ENCODE measurements at regions not wholly inside any gene's neighbourhood (a gene's known extent, or its start where the extent isn't known, plus 50 kb on each side); places are given as distances from the start of the nearest gene placed in this dataset.

GRCh38 chr11:15875943-15876342 lies 480.4 kb downstream of the SOX6 start:
- TF ChIP-seq, protein P1, sequence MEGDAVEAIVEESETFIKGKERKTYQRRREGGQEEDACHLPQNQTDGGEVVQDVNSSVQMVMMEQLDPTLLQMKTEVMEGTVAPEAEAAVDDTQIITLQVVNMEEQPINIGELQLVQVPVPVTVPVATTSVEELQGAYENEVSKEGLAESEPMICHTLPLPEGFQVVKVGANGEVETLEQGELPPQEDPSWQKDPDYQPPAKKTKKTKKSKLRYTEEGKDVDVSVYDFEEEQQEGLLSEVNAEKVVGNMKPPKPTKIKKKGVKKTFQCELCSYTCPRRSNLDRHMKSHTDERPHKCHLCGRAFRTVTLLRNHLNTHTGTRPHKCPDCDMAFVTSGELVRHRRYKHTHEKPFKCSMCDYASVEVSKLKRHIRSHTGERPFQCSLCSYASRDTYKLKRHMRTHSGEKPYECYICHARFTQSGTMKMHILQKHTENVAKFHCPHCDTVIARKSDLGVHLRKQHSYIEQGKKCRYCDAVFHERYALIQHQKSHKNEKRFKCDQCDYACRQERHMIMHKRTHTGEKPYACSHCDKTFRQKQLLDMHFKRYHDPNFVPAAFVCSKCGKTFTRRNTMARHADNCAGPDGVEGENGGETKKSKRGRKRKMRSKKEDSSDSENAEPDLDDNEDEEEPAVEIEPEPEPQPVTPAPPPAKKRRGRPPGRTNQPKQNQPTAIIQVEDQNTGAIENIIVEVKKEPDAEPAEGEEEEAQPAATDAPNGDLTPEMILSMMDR (IDR thresholded peaks at IDR 0.05): no peak
- CTCF ChIA-PET: no interaction called here
- H3K27ac Mint-ChIP-seq: no peak overlapping the region

GRCh38 chr11:15878756-15879155 lies 477.6 kb downstream of the SOX6 start:
- ATAC-seq (ENCODE audit: poor library complexity): no peak
- TF ChIP-seq, protein P1 (IDR thresholded peaks at IDR 0.05): no peak
- H3K27ac ChIP-seq (ENCODE audit: low read depth in 1 of 2, low read length in 2 of 2): no peak overlapping the region
- POLR2A ChIA-PET: no interaction called here
- Mint-ChIP-seq H3K27me3 (peaks cover 5% of the 10 kb centered on the region), H3K36me3 (ENCODE audit: low read depth) (no peaks in the 10 kb centered on the region), H3K27ac (no peak overlapping the region), H3K9me3 (no peaks in the 10 kb centered on the region), H3K4me1 (ENCODE audit: low read depth) (no peaks in the 10 kb centered on the region), H3K4me3 (no peak overlapping the region)
- H3K36me3 ChIP-seq (ENCODE audit: insufficient read depth, low read length): no peaks in the 10 kb centered on the region
- intact Hi-C loops (cut with DNase I, micrococcal nuclease): no loop called here
- CTCF ChIA-PET: no interaction called here
- no peak overlapping the region for H3K4me3 ChIP-seq (ENCODE audit: low read length)
- no peaks in the 10 kb centered on the region for H3K9me3 ChIP-seq (ENCODE audit: control insufficient read depth in 1 of 2, insufficient read depth in 1 of 2, low read length in 2 of 2)
- no peak for DNase-seq
- H3K4me1 ChIP-seq (ENCODE audit: insufficient read depth, low read length): no peaks in the 10 kb centered on the region
- H3K27me3 ChIP-seq (ENCODE audit: control insufficient read depth in 1 of 2, insufficient read depth in 2 of 2, low read length in 2 of 2): no peaks in the 10 kb centered on the region

More at GRCh38 chr11:15875943-15876342, 480.4 kb downstream of the SOX6 start:
- POLR2A ChIA-PET: no interaction called here
- Mint-ChIP-seq H3K9me3 (no peaks in the 10 kb centered on the region), H3K4me1 (ENCODE audit: low read depth) (no peaks in the 10 kb centered on the region), H3K4me3 (no peak overlapping the region), H3K36me3 (ENCODE audit: low read depth) (no peaks in the 10 kb centered on the region), H3K27me3 (no peaks in the 10 kb centered on the region)
- Histone ChIP-seq H3K27me3 (ENCODE audit: control insufficient read depth in 1 of 2, insufficient read depth in 2 of 2, low read length in 2 of 2) (no peaks in the 10 kb centered on the region), H3K9me3 (ENCODE audit: control insufficient read depth in 1 of 2, insufficient read depth in 1 of 2, low read length in 2 of 2) (no peaks in the 10 kb centered on the region), H3K4me1 (ENCODE audit: insufficient read depth, low read length) (no peaks in the 10 kb centered on the region), H3K36me3 (ENCODE audit: insufficient read depth, low read length) (no peaks in the 10 kb centered on the region), H3K27ac (ENCODE audit: low read depth in 1 of 2, low read length in 2 of 2) (no peak overlapping the region), H3K4me3 (ENCODE audit: low read length) (no peak overlapping the region)
- no peak for ATAC-seq (ENCODE audit: poor library complexity)
- intact Hi-C loops (cut with DNase I, micrococcal nuclease): no loop called here
- DNase-seq: no peak

DNA sequence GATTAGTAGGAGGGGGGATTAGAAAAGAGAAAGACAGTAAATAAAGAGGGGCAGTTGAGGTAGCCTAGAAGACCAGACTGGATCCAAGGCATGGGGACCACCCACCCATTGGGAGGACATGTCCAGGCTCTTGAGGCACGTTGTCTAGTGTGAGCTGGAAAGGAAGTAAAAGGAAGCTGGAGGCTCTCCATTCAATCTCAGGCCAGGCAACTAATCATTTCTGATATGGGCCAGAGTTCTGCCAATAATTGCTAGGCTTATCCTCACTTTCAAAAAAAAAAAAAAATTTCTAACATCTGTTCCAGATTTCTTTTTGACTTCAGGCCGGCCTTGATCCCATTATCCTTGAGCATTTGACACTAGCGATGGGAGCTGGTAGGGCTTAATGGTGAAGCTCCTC lies 476.1 kb downstream of the SOX6 start:
- Histone ChIP-seq H3K27ac (ENCODE audit: low read depth in 1 of 2, low read length in 2 of 2) (no peak overlapping the region), H3K4me1 (ENCODE audit: insufficient read depth, low read length) (no peaks in the 10 kb centered on the region), H3K9me3 (ENCODE audit: control insufficient read depth in 1 of 2, insufficient read depth in 1 of 2, low read length in 2 of 2) (no peaks in the 10 kb centered on the region), H3K4me3 (ENCODE audit: low read length) (no peak overlapping the region), H3K36me3 (ENCODE audit: insufficient read depth, low read length) (no peaks in the 10 kb centered on the region), H3K27me3 (ENCODE audit: control insufficient read depth in 1 of 2, insufficient read depth in 2 of 2, low read length in 2 of 2) (no peaks in the 10 kb centered on the region)
- DNase-seq (no peak), ATAC-seq (ENCODE audit: poor library complexity) (no peak)
- intact Hi-C loops (cut with DNase I, micrococcal nuclease): no loop called here
- ChIA-PET CTCF (no interaction called here), POLR2A (no interaction called here)
- Mint-ChIP-seq H3K27ac (no peak overlapping the region), H3K36me3 (ENCODE audit: low read depth) (no peaks in the 10 kb centered on the region), H3K4me1 (ENCODE audit: low read depth) (no peaks in the 10 kb centered on the region), H3K9me3 (no peaks in the 10 kb centered on the region), H3K4me3 (no peak overlapping the region), H3K27me3 (peaks cover 5% of the 10 kb centered on the region)
- TF ChIP-seq, protein P1 (IDR thresholded peaks at IDR 0.05): no peak
